ENCODE measurements at regions not wholly inside any gene's neighbourhood (a gene's known extent, or its start where the extent isn't known, plus 50 kb on each side); places are given as distances from the start of the nearest gene placed in this dataset.

DNA sequence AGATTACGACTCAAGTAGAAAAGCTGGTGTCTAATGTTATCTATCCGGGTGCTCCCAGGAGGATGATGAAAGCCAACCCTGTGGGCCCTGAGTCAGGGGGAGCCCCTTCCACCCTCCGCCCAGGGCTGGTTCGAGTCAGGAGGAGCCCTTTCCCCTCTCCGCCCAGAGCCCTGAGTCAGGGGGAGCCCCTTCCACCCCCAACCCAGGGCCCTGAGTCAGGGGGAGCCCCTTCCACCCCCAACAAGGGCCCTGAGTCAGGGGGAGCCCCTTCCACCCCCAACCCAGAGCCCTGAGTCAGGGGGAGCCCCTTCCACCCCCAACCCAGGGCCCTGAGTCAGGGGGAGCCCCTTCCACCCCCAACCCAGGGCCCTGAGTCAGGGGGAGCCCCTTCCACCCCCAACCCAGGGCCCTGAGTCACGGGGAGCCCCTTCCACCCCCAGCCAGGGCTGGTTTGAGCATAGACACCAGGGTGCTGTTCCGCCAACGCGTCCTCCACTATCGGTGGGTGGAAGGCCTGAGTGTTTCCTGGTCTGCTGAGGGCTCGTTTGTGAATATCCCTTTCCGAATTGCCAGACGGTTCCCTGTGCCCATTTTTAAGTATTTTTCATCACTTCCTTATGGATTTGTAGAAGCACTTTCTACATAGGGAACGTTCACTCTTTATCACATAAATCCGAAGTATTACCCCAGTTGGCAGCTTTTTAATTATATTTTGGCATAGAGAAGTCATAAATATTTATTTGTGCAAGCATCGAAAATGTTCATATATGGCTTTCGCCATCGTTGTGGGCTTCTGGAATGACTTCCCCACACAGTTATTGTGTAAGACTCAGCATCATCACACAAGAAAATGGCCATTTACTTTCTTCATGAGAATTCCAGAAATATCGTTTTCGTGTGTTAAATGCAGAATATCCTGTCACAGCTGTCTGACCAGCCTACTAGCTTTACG, 380.6 kb downstream of the BRD1 start:
- Histone ChIP-seq H4K20me1 (ENCODE audit: insufficient read depth) (no peaks in the 10 kb centered on the region), H3K4me3 (no peak overlapping the region), H3K27ac (no peak overlapping the region), H3K36me3 (ENCODE audit: low read depth) (no peaks in the 10 kb centered on the region), H2AFZ (no peak overlapping the region), H3K9me2 (ENCODE audit: insufficient read depth) (no peaks in the 10 kb centered on the region), H3K9me3 (ENCODE audit: low read depth) (no peaks in the 10 kb centered on the region), H3K79me2 (ENCODE audit: insufficient read depth) (no peaks in the 10 kb centered on the region), H3K4me2 (ENCODE audit: unreplicated experiment) (no peak overlapping the region), H3K4me1 (ENCODE audit: insufficient read depth) (no peaks in the 10 kb centered on the region), H3K27me3 (replicated peaks; ENCODE audit: insufficient read depth) (no peaks in the 10 kb centered on the region), H3F3A (ENCODE audit: insufficient read depth) (no peaks in the 10 kb centered on the region), H3K9ac (no peak overlapping the region)
- TF ChIP-seq EZH2 (IDR thresholded peaks at IDR 0.05; ENCODE audit: insufficient read depth, poor library complexity, severe bottlenecking) = no peak
- TF ChIP-seq EZH2phosphoT487 (IDR thresholded peaks at IDR 0.05; ENCODE audit: insufficient read depth, low read depth) = no peak
- in situ Hi-C loops (cut with MboI) = no loop called here
- 30 to 37% methylated on average over 18 to 21 of the region's 21 CpGs for WGBS, 2 experiments (ENCODE audit: low coverage in 1 of 2, low lambda C conversion rate in 2 of 2, missing lambda C conversion rate in 2 of 2)
- no peak for DNase-seq

- Histone ChIP-seq H3K4me3 (no peak overlapping the region), H3K4me2 (ENCODE audit: unreplicated experiment) (no peak overlapping the region), H3F3A (ENCODE audit: insufficient read depth) (no peaks in the 10 kb centered on the region), H4K20me1 (ENCODE audit: insufficient read depth) (no peaks in the 10 kb centered on the region), H3K9ac (no peak overlapping the region), H3K27me3 (replicated peaks; ENCODE audit: insufficient read depth) (no peaks in the 10 kb centered on the region), H3K79me2 (ENCODE audit: insufficient read depth) (no peaks in the 10 kb centered on the region), H2AFZ (no peak overlapping the region), H3K9me2 (ENCODE audit: insufficient read depth) (no peaks in the 10 kb centered on the region), H3K27ac (no peak overlapping the region), H3K9me3 (ENCODE audit: low read depth) (no peaks in the 10 kb centered on the region), H3K4me1 (ENCODE audit: insufficient read depth) (no peaks in the 10 kb centered on the region), H3K36me3 (ENCODE audit: low read depth) (no peaks in the 10 kb centered on the region)
- no peak for DNase-seq
- in situ Hi-C loops (cut with MboI) = no loop called here
- WGBS, 2 experiments (ENCODE audit: low coverage in 1 of 2, low lambda C conversion rate in 2 of 2, missing lambda C conversion rate in 2 of 2) = 43% methylated on average over 18 of the region's 18 CpGs
- no peak for TF ChIP-seq EZH2phosphoT487 (IDR thresholded peaks at IDR 0.05; ENCODE audit: insufficient read depth, low read depth)
These were observed 381.4 kb downstream of the BRD1 start for GRCh38 chr22:49446145-49446758.

GRCh38 chr22:49444781-49445180, 382.9 kb downstream of the BRD1 start:
- in situ Hi-C loops (cut with MboI) = no loop called here

DNA sequence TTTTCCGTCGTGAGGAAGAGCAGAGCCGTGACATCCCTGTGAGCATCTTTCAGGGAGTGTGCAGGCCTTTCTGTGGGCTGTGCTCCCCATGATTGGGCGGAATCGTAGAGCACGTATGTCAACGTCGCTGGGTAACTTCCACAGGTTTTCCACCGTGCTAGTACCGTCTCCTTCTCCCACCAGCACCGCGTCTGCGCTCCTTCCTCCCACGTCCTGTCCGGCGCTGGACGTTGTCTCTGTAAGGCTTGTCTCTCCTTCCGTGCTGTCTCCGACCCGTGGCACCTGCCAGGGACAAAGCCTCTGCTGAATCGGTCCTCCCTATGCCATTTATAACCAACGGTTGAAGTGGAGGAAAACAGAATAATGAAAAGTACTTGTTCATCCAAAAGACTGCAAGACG, 386.7 kb downstream of the BRD1 start:
- TF ChIP-seq EZH2 (IDR thresholded peaks at IDR 0.05; ENCODE audit: insufficient read depth, poor library complexity, severe bottlenecking) = no peak
- no peak for TF ChIP-seq EZH2phosphoT487 (IDR thresholded peaks at IDR 0.05; ENCODE audit: insufficient read depth, low read depth)
- no peak overlapping the region for H3K4me3 ChIP-seq
- H3K9ac ChIP-seq = no peak overlapping the region
- H4K20me1 ChIP-seq (ENCODE audit: insufficient read depth) = no peaks in the 10 kb centered on the region
- no peaks in the 10 kb centered on the region for H3K36me3 ChIP-seq (ENCODE audit: low read depth)
- no peaks in the 10 kb centered on the region for H3K27me3 ChIP-seq (replicated peaks; ENCODE audit: insufficient read depth)
- no peak overlapping the region for H3K27ac ChIP-seq
- H3K4me1 ChIP-seq (ENCODE audit: insufficient read depth) = no peaks in the 10 kb centered on the region
- H3K9me3 ChIP-seq (ENCODE audit: low read depth) = no peaks in the 10 kb centered on the region
- no peak for DNase-seq
- H3F3A ChIP-seq (ENCODE audit: insufficient read depth) = no peaks in the 10 kb centered on the region
- no peaks in the 10 kb centered on the region for H3K79me2 ChIP-seq (ENCODE audit: insufficient read depth)
- in situ Hi-C loops (cut with MboI) = no loop called here
- H3K4me2 ChIP-seq (ENCODE audit: unreplicated experiment) = no peak overlapping the region
- WGBS, 2 experiments (ENCODE audit: low coverage in 1 of 2, low lambda C conversion rate in 2 of 2, missing lambda C conversion rate in 2 of 2) = 50 to 53% methylated on average over 23 of the region's 23 CpGs
- no peaks in the 10 kb centered on the region for H3K9me2 ChIP-seq (ENCODE audit: insufficient read depth)
- no peak overlapping the region for H2AFZ ChIP-seq

More at GRCh38 chr22:49444781-49445180, 382.9 kb downstream of the BRD1 start:
- no peaks in the 10 kb centered on the region for H3K4me1 ChIP-seq (ENCODE audit: insufficient read depth)
- no peaks in the 10 kb centered on the region for H3K27me3 ChIP-seq (replicated peaks; ENCODE audit: insufficient read depth)
- no peaks in the 10 kb centered on the region for H3K9me3 ChIP-seq (ENCODE audit: low read depth)
- H3K4me2 ChIP-seq (ENCODE audit: unreplicated experiment) = no peak overlapping the region
- no peak for DNase-seq
- no peaks in the 10 kb centered on the region for H3K9me2 ChIP-seq (ENCODE audit: insufficient read depth)
- no peaks in the 10 kb centered on the region for H3F3A ChIP-seq (ENCODE audit: insufficient read depth)
- H3K27ac ChIP-seq = no peak overlapping the region
- H3K9ac ChIP-seq = no peak overlapping the region
- H4K20me1 ChIP-seq (ENCODE audit: insufficient read depth) = no peaks in the 10 kb centered on the region
- no peak overlapping the region for H3K4me3 ChIP-seq
- 46 to 50% methylated on average over 14 of the region's 14 CpGs for WGBS, 2 experiments (ENCODE audit: low coverage in 1 of 2, low lambda C conversion rate in 2 of 2, missing lambda C conversion rate in 2 of 2)
- no peaks in the 10 kb centered on the region for H3K36me3 ChIP-seq (ENCODE audit: low read depth)
- H2AFZ ChIP-seq = no peak overlapping the region
- TF ChIP-seq EZH2phosphoT487 (IDR thresholded peaks at IDR 0.05; ENCODE audit: insufficient read depth, low read depth) = no peak
- no peak for TF ChIP-seq EZH2 (IDR thresholded peaks at IDR 0.05; ENCODE audit: insufficient read depth, poor library complexity, severe bottlenecking)
- no peaks in the 10 kb centered on the region for H3K79me2 ChIP-seq (ENCODE audit: insufficient read depth)
